ENCODE measurements at regions not wholly inside any gene's neighbourhood (a gene's known extent, or its start where the extent isn't known, plus 50 kb on each side); places are given as distances from the start of the nearest gene placed in this dataset.
"Not testable (repeated sequence)": the region's sequence is repeated elsewhere in the genome, so short reads cannot be mapped to it uniquely, and the experiment has no call there.

GRCh38 chr16:65235339-65236177 is 113.7 kb upstream of the CDH11 start:
- no peak for TF ChIP-seq CTCF (IDR thresholded peaks at IDR 0.05; ENCODE audit: low read depth, low read length)
- no peak overlapping the region for H3K4me3 ChIP-seq (ENCODE audit: low read depth, low read length)

- not testable (repeated sequence) for H3K4me3 ChIP-seq (ENCODE audit: low read depth, low read length)
These were observed 113.0 kb upstream of the CDH11 start for GRCh38 chr16:65234721-65235320.

GRCh38 chr16:65229191-65229662 is 107.4 kb upstream of the CDH11 start:
- no peak for TF ChIP-seq CTCF (IDR thresholded peaks at IDR 0.05; ENCODE audit: low read depth, low read length)
- H3K4me3 ChIP-seq (ENCODE audit: low read depth, low read length), result no peak overlapping the region

GRCh38 chr16:65227150-65227835 is 105.4 kb upstream of the CDH11 start:
- no peak overlapping the region for H3K4me3 ChIP-seq (ENCODE audit: low read depth, low read length)
- TF ChIP-seq CTCF (IDR thresholded peaks at IDR 0.05; ENCODE audit: low read depth, low read length), result no peak

- no peak overlapping the region for H3K4me3 ChIP-seq (ENCODE audit: low read depth, low read length)
- TF ChIP-seq CTCF (IDR thresholded peaks at IDR 0.05; ENCODE audit: low read depth, low read length), result no peak
These were observed 104.2 kb upstream of the CDH11 start for GRCh38 chr16:65226077-65226476.

GRCh38 chr16:65225488-65225887 is 103.6 kb upstream of the CDH11 start:
- TF ChIP-seq CTCF (IDR thresholded peaks at IDR 0.05; ENCODE audit: low read depth, low read length), result no peak
- H3K4me3 ChIP-seq (ENCODE audit: low read depth, low read length), result no peak overlapping the region

GRCh38 chr16:65224994-65225393 is 103.1 kb upstream of the CDH11 start:
- TF ChIP-seq CTCF (IDR thresholded peaks at IDR 0.05; ENCODE audit: low read depth, low read length), result no peak
- no peak overlapping the region for H3K4me3 ChIP-seq (ENCODE audit: low read depth, low read length)
